COLO668 (cell line): ENCODE measurements at regions not wholly inside any gene's neighbourhood (a gene's known extent, or its start where the extent isn't known, plus 50 kb on each side); places are given as distances from the start of the nearest gene placed in this dataset.

ENCODE experiments used
- DNase-seq: peaks from one replicate; lab custom pipeline; 2025; ENCODE audit not compliant: unreplicated experiment; lab: John Stamatoyannopoulos, UW

GRCh38 chr5:119789406-119790117, 160.2 kb downstream of the FAM170A start:
- DNase-seq: no peak

- DNase-seq: no peak
Measured at GRCh38 chr5:119792161-119792799, 162.9 kb downstream of the FAM170A start.

- DNase-seq: no peak
Measured at GRCh38 chr5:119795768-119796167, 166.4 kb downstream of the FAM170A start.

GRCh38 chr5:119801570-119801969, 172.2 kb downstream of the FAM170A start:
- no peak for DNase-seq

DNA sequence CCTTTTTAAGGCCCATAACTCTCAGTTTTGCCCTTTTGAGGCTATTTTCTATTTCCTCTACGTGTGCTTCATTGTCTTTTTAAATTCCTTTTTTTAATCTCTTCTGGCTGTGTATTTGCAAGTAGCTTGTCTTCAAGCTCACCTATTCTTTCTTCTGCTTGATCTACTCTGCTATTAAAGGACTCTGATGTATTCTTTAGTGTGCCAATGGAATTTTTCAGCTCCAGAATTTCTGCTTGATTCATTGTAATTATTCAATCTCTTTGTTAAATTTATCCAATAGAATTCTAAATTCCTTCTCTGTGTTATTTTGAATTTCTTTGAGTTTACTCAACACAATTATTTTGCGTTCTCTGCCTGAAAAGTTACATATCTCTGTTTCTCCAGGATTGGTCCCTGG, 178.7 kb downstream of the FAM170A start:
- no peak for DNase-seq

GRCh38 chr5:119808474-119808873, 179.1 kb downstream of the FAM170A start:
- DNase-seq: no peak

GRCh38 chr5:119810217-119810616, 180.9 kb downstream of the FAM170A start:
- DNase-seq: no peak

GRCh38 chr5:119811458-119811857, 182.1 kb downstream of the FAM170A start:
- no peak for DNase-seq

DNA sequence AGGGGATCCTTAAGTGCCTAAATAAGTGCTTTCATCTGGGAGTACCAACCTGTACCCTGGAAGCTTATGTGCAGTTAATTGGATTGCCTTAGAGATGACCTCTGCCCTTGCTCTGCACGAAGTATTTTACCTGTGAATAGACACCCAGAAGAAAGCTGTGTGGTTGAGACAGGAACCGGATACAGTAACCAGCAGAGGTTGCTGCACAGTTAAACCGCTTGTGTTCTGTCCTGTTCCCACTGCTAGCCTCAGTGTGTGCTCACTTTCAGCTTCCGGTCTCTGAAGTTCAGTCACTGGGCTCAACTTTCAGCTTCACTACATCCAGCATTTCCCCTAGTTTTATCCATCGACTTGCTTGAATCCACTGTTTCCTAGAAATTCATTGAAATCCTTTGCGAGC, 185.3 kb downstream of the FAM170A start:
- DNase-seq: no peak

DNA sequence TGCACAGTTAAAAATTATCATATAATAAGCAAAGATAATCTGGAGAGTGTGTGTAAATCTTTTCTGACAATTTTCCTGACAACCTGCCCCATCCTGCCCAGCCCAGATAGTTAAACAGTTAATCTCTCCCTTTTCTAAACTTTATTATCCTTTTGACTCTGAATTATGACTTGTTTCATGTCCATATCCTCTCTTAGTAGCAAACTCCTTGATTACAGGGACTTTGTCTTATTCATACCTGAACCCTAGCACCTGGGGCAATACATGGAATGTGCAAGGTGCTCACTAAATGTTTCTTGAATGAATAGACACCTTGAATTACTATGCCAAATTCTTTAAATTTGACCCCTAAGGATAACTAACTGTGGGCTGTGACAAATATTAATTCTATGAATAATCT, 186.7 kb downstream of the FAM170A start:
- no peak for DNase-seq

- DNase-seq: no peak
Measured at GRCh38 chr5:119820016-119820415, 190.7 kb downstream of the FAM170A start.

DNA sequence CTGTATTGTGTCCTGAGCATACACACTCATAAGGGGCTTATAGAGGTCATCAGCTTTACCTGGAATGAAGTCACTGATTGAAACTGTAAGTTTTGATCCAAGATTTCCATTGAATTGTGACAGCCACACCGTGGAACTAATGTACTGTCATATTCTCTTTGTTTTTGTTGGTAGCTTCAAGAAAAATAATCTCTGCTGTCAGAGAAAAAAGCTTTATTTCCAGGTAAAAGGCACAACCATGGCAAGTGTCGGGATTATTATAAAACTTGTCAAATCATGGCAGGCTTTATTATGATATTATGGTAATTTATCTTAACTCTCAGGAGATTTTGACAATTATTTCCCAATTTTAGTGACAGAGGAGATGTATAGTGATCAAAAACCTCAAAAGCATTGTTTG, 191.2 kb downstream of the FAM170A start:
- no peak for DNase-seq

DNA sequence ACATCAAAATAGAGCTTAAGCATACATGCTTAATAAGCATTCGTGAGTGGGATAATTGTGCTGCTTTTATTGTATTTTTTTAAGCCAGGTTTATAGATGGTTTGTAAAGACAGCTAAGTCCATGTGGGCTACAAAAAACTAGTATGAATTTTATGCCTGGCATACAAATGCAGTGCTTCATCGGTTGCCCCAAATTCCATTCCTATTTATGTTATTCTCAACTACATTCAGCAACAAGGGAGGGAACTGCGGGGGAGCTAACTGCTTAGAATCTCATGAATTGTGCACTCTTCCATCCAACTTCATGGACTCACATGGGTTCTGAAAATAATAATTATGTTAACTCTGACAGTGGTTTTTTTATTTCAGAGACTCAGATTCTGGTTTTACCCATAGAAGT, 199.2 kb downstream of the FAM170A start:
- no peak for DNase-seq

GRCh38 chr5:119829341-119829740, 200.0 kb downstream of the FAM170A start:
- no peak for DNase-seq

- no peak for DNase-seq
Measured at GRCh38 chr5:119833176-119833575, 203.8 kb downstream of the FAM170A start.

DNA sequence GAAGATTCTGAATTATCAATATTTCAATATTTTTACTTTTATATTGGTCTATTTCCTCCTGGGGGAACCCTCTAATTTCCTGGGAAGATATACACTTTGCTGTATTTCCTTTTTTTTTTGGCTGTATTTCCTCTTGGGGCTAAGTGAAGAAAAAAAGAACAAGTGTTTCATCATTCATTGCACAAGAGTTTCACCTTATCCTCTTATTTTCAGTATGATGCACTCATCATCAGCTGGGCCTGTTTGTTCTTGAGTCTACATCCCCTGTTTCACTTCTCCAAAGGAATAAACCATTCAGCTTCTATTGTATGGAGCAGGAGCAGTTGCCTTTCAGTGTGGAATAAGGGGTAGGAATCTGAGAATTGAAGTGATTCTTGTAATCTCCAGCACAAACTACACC, 210.8 kb downstream of the FAM170A start:
- no peak for DNase-seq

- DNase-seq: no peak
Measured at GRCh38 chr5:119852140-119852539, 222.8 kb downstream of the FAM170A start.

- DNase-seq: no peak
Measured at GRCh38 chr5:119860463-119860862, 231.1 kb downstream of the FAM170A start.

GRCh38 chr5:119862619-119863018, 233.3 kb downstream of the FAM170A start:
- DNase-seq: no peak

GRCh38 chr5:119864286-119864685, 234.9 kb downstream of the FAM170A start:
- no peak for DNase-seq

- no peak for DNase-seq
Measured at GRCh38 chr5:119873611-119874010, 244.3 kb downstream of the FAM170A start.

- no peak for DNase-seq
Measured at GRCh38 chr5:119876522-119876921, 247.2 kb downstream of the FAM170A start.

DNA sequence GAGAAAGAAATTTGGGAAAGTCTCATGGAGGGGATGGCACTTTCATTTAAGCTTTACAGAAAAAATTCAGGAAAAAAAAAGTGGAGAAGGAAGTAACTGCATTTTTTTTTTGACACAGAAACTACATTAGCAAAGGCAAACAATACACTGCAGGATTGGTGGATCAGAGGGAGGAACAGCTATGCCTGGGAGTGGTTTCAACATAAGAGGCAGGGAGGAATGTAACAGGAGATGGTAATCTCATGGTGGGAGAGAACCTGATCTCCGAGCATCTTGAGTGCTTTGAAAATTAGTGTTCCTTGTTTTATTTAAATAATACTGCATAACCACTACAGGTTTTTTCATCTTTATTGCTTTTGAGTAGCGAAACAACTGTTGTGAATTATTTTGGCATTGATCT, 249.4 kb downstream of the FAM170A start:
- DNase-seq: no peak
